Ovary (tissue), 7 donors: ENCODE measurements at regions not wholly inside any gene's neighbourhood (a gene's known extent, or its start where the extent isn't known, plus 50 kb on each side); places are given as distances from the start of the nearest gene placed in this dataset.

Experiments
- DNase-seq, 5 donors: peaks; one replicate each; pipeline ENCODE4 v3.0.0-alpha.2; 2019 to 2020
- H3K27ac ChIP-seq, 2 donors: fragments of 200-600 bp; one replicate each; pipeline versions ENCODE4 v1.5.1 to v1.8.0; 2019 to 2022
- H3K27me3 ChIP-seq: fragments of 200-600 bp; one replicate; pipeline ENCODE4 v1.8.0; 2022
- H3K36me3 ChIP-seq: fragments of 200-600 bp; sonication (generic); one replicate; pipeline ENCODE4 v1.5.1; 2019
- H3K4me1 ChIP-seq: one replicate; pipeline ENCODE4 v1.8.1; 2013; ENCODE audit warnings: mild to moderate bottlenecking, moderate library complexity; ENCODE audit not compliant: insufficient read depth
- H3K4me3 ChIP-seq: fragments of 200-600 bp; sonication (generic); one replicate; pipeline ENCODE4 v1.5.1; 2017
- H3K9me3 ChIP-seq, 2 donors: fragments of 200-600 bp in 1 of 2; sonication (generic) in 1 of 2; one replicate each; pipeline versions ENCODE4 v1.5.1 to v1.8.1; 2013 to 2019; ENCODE audit warnings: mild to moderate bottlenecking in 1 of 2, moderate library complexity in 1 of 2
- EP300 ChIP-seq: sonication (generic); formaldehyde crosslinking; IDR thresholded peaks from one replicate; pipeline ENCODE4 v1.6.1; 2017; ENCODE audit warnings: antibody characterized with exemption
- POLR2A ChIP-seq: fragments of 450-650 bp; IDR thresholded peaks from one replicate; pipeline ENCODE4 v1.6.1; 2017; ENCODE audit warnings: antibody characterized with exemption, mild to moderate bottlenecking, moderate library complexity
- WGBS, 3 donors: extraction: QIAGEN DNeasy Blood & Tissue Kit in 1 of 3; methylation state at CpG; one replicate each; pipeline versions ENCODE4 v1.1.5 to v1.1.7; 2013 to 2017; 5-methylcytosine and 5-hydroxymethylcytosine counted together
- intact Hi-C, 4 donors: fragments of 100-400 bp; cut with DNase I; formaldehyde crosslinking; loops; one replicate each; pipeline versions ENCODE4 v1.11.0 to v1.15.1; 2022 to 2023
- TF ChIP-seq, protein P1 (sequence below), 3 donors: fragments of 450-650 bp in 2 of 3; fragments of 200-600 bp in 1 of 3; IDR thresholded peaks; one replicate each; pipeline versions ENCODE4 v1.5.1 to v1.8.0; 2016 to 2022; ENCODE audit warnings: antibody characterized with exemption in 3 of 3, mild to moderate bottlenecking in 1 of 3
- donor health status: DM: no; HTN: no; CAD: no; lungs with moderate emphysema.
- donor health status: DM: no; HTN: no; CAD: no.
- donor health status: Bipolar disorder and iron deficiency.
- donor health status: DM: no; HTN: no; CAD: no.
- donor health status: DM: yes; HTN: yes; CAD: no.

- 65 to 69% (median 66%) methylated on average over 15 of the region's 15 CpGs for WGBS, 3 donors
- TF ChIP-seq EP300 = no peak
- TF ChIP-seq POLR2A = no peak
- Histone ChIP-seq H3K4me1 (no peaks in the 10 kb centered on the region), H3K9me3 (no peaks in the 10 kb centered on the region), H3K27ac (no peak overlapping the region), H3K4me3 (no peak overlapping the region), H3K27me3 (no peaks in the 10 kb centered on the region), H3K36me3 (no peaks in the 10 kb centered on the region)
- no peak for DNase-seq
- intact Hi-C loops = no loop called here
Observed at GRCh38 chr10:85148693-85149640, 820.6 kb downstream of the CCSER2 start.

- TF ChIP-seq POLR2A (no peak), EP300 (no peak)
- TF ChIP-seq, protein P1, sequence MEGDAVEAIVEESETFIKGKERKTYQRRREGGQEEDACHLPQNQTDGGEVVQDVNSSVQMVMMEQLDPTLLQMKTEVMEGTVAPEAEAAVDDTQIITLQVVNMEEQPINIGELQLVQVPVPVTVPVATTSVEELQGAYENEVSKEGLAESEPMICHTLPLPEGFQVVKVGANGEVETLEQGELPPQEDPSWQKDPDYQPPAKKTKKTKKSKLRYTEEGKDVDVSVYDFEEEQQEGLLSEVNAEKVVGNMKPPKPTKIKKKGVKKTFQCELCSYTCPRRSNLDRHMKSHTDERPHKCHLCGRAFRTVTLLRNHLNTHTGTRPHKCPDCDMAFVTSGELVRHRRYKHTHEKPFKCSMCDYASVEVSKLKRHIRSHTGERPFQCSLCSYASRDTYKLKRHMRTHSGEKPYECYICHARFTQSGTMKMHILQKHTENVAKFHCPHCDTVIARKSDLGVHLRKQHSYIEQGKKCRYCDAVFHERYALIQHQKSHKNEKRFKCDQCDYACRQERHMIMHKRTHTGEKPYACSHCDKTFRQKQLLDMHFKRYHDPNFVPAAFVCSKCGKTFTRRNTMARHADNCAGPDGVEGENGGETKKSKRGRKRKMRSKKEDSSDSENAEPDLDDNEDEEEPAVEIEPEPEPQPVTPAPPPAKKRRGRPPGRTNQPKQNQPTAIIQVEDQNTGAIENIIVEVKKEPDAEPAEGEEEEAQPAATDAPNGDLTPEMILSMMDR (IDR thresholded peaks at IDR 0.05) = no peak
- Histone ChIP-seq H3K27me3 (no peaks in the 10 kb centered on the region), H3K36me3 (no peaks in the 10 kb centered on the region), H3K4me1 (no peaks in the 10 kb centered on the region), H3K9me3 (no peaks in the 10 kb centered on the region), H3K27ac (no peak overlapping the region), H3K4me3 (no peak overlapping the region)
- whole genome bisulfite sequencing, 3 donors = 87 to 90% (median 87%) methylated on average over 2 of the region's 2 CpGs
- DNase-seq = no peak
- intact Hi-C loops = no loop called here
Observed at GRCh38 chr10:85149766-85150165, 821.4 kb downstream of the CCSER2 start.

DNA sequence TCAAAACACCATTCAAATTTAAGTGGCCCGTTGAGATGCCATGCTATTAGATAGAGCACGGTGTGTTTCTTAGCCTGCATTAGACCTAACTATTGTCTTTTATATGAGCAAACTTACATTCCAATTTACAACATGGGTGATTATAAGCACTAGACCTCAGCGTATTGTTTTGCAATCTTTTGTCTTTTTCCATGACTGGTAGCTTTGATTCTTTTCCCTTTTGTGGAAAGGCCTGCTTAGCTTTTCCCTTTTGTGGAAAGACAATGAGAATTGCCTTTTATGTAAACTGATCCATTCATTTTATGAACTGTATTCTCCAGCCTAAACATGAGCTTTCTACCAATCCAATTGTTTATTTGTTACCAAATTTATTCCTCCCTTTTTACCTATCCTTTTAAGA lies 823.1 kb downstream of the CCSER2 start:
- WGBS, 3 donors = 61 to 76% (median 70%) methylated on average over 3 of the region's 3 CpGs
- no peak overlapping the region for H3K27ac ChIP-seq
- no peak overlapping the region for H3K4me3 ChIP-seq
- TF ChIP-seq POLR2A (no peak), EP300 (no peak)
- TF ChIP-seq, protein P1 (IDR thresholded peaks at IDR 0.05) = no peak
- no peaks in the 10 kb centered on the region for H3K4me1 ChIP-seq
- no peaks in the 10 kb centered on the region for H3K27me3 ChIP-seq
- no peaks in the 10 kb centered on the region for H3K36me3 ChIP-seq
- no peaks in the 10 kb centered on the region for H3K9me3 ChIP-seq
- intact Hi-C loops = no loop called here
- DNase-seq = no peak

- Histone ChIP-seq H3K4me1 (no peaks in the 10 kb centered on the region), H3K27ac (no peak overlapping the region), H3K9me3 (no peaks in the 10 kb centered on the region), H3K27me3 (no peaks in the 10 kb centered on the region), H3K4me3 (no peak overlapping the region), H3K36me3 (no peaks in the 10 kb centered on the region)
- intact Hi-C loops = no loop called here
- DNase-seq = no peak
- WGBS, 3 donors = 19 to 25% (median 20%) methylated on average over 3 of the region's 3 CpGs
- no peak for TF ChIP-seq POLR2A
- TF ChIP-seq, protein P1 (IDR thresholded peaks at IDR 0.05) = no peak
Observed at GRCh38 chr10:85152496-85152895, 824.1 kb downstream of the CCSER2 start.

DNA sequence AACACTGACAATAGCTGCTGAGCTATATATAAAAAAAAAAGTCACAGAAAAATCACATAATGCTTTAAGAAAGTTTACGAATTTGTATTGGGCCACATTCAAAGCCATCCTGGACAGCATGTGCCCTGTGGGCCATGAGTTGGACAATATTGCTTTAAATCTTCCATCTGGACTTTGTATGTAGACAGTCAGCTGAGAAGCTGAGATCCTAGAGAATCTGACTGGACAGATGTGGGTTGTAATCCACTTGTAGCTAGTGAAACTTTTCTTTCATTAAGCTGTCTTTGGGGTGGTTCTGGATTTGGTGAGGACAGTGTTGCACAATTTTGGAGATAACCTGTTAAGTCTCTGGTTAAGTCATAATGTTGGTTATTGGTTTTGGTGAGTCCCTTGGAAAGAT lies 824.5 kb downstream of the CCSER2 start:
- Histone ChIP-seq H3K9me3 (no peaks in the 10 kb centered on the region), H3K4me3 (no peak overlapping the region), H3K4me1 (no peaks in the 10 kb centered on the region), H3K27ac (no peak overlapping the region), H3K36me3 (no peaks in the 10 kb centered on the region), H3K27me3 (no peaks in the 10 kb centered on the region)
- no peak for TF ChIP-seq POLR2A
- TF ChIP-seq, protein P1 (IDR thresholded peaks at IDR 0.05) = no peak
- no peak for TF ChIP-seq EP300
- DNase-seq = no peak
- intact Hi-C loops = no loop called here
- 49 to 56% (median 54%) methylated on average over 1 of the region's 1 CpG for WGBS, 3 donors
